PC-9 (cell line): ENCODE measurements at regions not wholly inside any gene's neighbourhood (a gene's known extent, or its start where the extent isn't known, plus 50 kb on each side); places are given as distances from the start of the nearest gene placed in this dataset.

ENCODE experiments used
- CTCF ChIP-seq: fragments of 200-600 bp; sonication (generic); conservative IDR thresholded peaks from 2 replicates; pipeline ENCODE4 v1.6.1; 2017; ENCODE audit warnings: mixed run types, antibody characterized with exemption, mild to moderate bottlenecking, moderate library complexity
- EZH2 ChIP-seq: fragments of 200-600 bp; sonication (generic); IDR thresholded peaks from 2 replicates; pipeline ENCODE4 v1.8.0; 2017; ENCODE audit warnings: antibody characterized with exemption, low read depth

DNA sequence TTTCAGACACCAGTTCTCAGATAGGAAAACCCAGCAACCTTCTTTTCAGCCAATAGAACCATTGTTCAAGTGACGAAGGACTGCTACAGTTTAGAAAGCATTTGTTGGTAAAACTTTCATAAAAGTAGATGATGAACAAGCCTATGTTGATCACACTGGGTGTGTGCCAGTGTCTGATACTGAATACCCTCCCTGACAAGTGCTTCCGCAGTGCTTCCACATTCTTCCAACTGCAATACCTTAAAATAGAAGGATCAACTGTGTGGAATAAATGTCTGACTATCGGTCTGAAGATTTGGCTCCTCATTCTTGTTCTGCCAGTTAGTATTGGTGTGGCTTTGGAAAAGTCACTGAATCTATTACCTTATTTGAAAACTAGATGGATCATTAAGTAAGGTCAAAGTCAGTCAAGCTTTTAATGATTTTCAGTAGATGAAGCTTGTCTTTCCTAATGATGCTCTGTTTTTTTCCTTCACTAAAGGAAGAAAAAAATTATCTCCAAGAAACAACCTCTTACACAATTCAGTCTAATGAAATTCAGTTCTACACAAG lies 479.4 kb upstream of the CBLB start:
- TF ChIP-seq EZH2 (no peak), CTCF (no peak)
